ENCODE measurements at regions not wholly inside any gene's neighbourhood (a gene's known extent, or its start where the extent isn't known, plus 50 kb on each side); places are given as distances from the start of the nearest gene placed in this dataset.

- DNase-seq (ENCODE audit: low read depth) = no peak
These were observed 607.1 kb downstream of the KCNT2 start for GRCh38 chr1:196001188-196001587.

- no peak for DNase-seq (ENCODE audit: low read depth)
These were observed 609.2 kb downstream of the KCNT2 start for GRCh38 chr1:195999022-195999421.

GRCh38 chr1:195981448-195982139 lies 626.6 kb downstream of the KCNT2 start:
- DNase-seq (ENCODE audit: low read depth) = peak; percentile 51

GRCh38 chr1:195979646-195980045 lies 628.6 kb downstream of the KCNT2 start:
- no peak for DNase-seq (ENCODE audit: low read depth)

- no peak for DNase-seq (ENCODE audit: low read depth)
These were observed 634.8 kb downstream of the KCNT2 start for GRCh38 chr1:195973311-195973904.

- DNase-seq (ENCODE audit: low read depth) = no peak
These were observed 636.7 kb downstream of the KCNT2 start for GRCh38 chr1:195971589-195971988.

- DNase-seq (ENCODE audit: low read depth) = no peak
These were observed 638.0 kb downstream of the KCNT2 start for GRCh38 chr1:195970209-195970608.

GRCh38 chr1:195965475-195965874 lies 642.8 kb downstream of the KCNT2 start:
- DNase-seq (ENCODE audit: low read depth) = no peak

GRCh38 chr1:195965036-195965435 lies 643.2 kb downstream of the KCNT2 start:
- no peak for DNase-seq (ENCODE audit: low read depth)

- DNase-seq (ENCODE audit: low read depth) = no peak
These were observed 643.7 kb downstream of the KCNT2 start for GRCh38 chr1:195964516-195964915.

- no peak for DNase-seq (ENCODE audit: low read depth)
These were observed 646.2 kb downstream of the KCNT2 start for GRCh38 chr1:195962051-195962450.

GRCh38 chr1:195960580-195960979 lies 647.7 kb downstream of the KCNT2 start:
- no peak for DNase-seq (ENCODE audit: low read depth)

GRCh38 chr1:195958131-195958530 lies 650.1 kb downstream of the KCNT2 start:
- DNase-seq (ENCODE audit: low read depth) = no peak

- DNase-seq (ENCODE audit: low read depth) = no peak
These were observed 651.4 kb downstream of the KCNT2 start for GRCh38 chr1:195956845-195957244.

- no peak for DNase-seq (ENCODE audit: low read depth)
These were observed 653.4 kb downstream of the KCNT2 start for GRCh38 chr1:195954848-195955247.

- DNase-seq (ENCODE audit: low read depth) = no peak
These were observed 656.9 kb downstream of the KCNT2 start for GRCh38 chr1:195951313-195951712.

GRCh38 chr1:195948123-195948895 lies 659.9 kb downstream of the KCNT2 start:
- no peak for DNase-seq (ENCODE audit: low read depth)

- no peak for DNase-seq (ENCODE audit: low read depth)
These were observed 661.7 kb downstream of the KCNT2 start for GRCh38 chr1:195946500-195946899.

GRCh38 chr1:195941795-195942194 lies 666.4 kb downstream of the KCNT2 start:
- DNase-seq (ENCODE audit: low read depth) = no peak

GRCh38 chr1:195941314-195941713 lies 666.9 kb downstream of the KCNT2 start:
- DNase-seq (ENCODE audit: low read depth) = no peak

GRCh38 chr1:195939844-195940243 lies 668.4 kb downstream of the KCNT2 start:
- DNase-seq (ENCODE audit: low read depth) = peak; percentile 0

- no peak for DNase-seq (ENCODE audit: low read depth)
These were observed 673.3 kb downstream of the KCNT2 start for GRCh38 chr1:195934817-195935553.
